ENCODE measurements at regions not wholly inside any gene's neighbourhood (a gene's known extent, or its start where the extent isn't known, plus 50 kb on each side); places are given as distances from the start of the nearest gene placed in this dataset.

DNA sequence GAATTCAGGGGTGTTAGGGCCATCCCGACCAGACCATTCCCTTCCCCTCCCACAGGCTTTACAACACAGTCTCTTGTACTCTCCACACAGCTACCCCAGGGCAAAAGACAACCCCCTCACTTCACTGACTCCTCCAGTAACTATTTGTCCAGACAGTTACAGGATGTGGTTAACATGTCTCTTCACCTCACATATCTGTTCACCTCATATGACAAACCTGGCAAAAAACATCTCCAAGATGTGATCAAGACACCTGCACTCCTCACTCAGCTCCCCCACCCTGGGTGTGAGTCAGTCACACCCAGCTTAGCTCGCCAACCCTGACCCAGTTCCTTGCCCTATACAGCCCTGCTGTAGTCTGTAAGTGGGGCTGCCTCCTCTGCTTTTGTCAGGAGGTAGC is 490.5 kb upstream of the CHRM3 start:
- H3K36me3 ChIP-seq (ENCODE audit: insufficient read depth, low read length), result no peaks in the 10 kb centered on the region
- no peak for DNase-seq
- no peaks in the 10 kb centered on the region for H3K4me1 ChIP-seq (ENCODE audit: insufficient read depth, low read length)
- H3K27me3 ChIP-seq (ENCODE audit: insufficient read depth, low read length, poor library complexity), result no peaks in the 10 kb centered on the region
- TF ChIP-seq, protein P1, sequence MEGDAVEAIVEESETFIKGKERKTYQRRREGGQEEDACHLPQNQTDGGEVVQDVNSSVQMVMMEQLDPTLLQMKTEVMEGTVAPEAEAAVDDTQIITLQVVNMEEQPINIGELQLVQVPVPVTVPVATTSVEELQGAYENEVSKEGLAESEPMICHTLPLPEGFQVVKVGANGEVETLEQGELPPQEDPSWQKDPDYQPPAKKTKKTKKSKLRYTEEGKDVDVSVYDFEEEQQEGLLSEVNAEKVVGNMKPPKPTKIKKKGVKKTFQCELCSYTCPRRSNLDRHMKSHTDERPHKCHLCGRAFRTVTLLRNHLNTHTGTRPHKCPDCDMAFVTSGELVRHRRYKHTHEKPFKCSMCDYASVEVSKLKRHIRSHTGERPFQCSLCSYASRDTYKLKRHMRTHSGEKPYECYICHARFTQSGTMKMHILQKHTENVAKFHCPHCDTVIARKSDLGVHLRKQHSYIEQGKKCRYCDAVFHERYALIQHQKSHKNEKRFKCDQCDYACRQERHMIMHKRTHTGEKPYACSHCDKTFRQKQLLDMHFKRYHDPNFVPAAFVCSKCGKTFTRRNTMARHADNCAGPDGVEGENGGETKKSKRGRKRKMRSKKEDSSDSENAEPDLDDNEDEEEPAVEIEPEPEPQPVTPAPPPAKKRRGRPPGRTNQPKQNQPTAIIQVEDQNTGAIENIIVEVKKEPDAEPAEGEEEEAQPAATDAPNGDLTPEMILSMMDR (IDR thresholded peaks at IDR 0.05; ENCODE audit: borderline replicate concordance, extremely low read depth, low read length, poor library complexity, severe bottlenecking), result no peak
- TF ChIP-seq EZH2 (IDR thresholded peaks at IDR 0.05; ENCODE audit: borderline replicate concordance, low read depth, low read length, severe bottlenecking), result no peak
- no peak overlapping the region for H3K9ac ChIP-seq (ENCODE audit: low read depth, low read length)
- no peak overlapping the region for H3K4me2 ChIP-seq (ENCODE audit: insufficient read depth, low read length)
- ATAC-seq (ENCODE audit: insufficient read depth, low read depth), result no peak
- no peak overlapping the region for H3K27ac ChIP-seq (ENCODE audit: low read length)
- H3K79me2 ChIP-seq (ENCODE audit: insufficient read depth, low read length), result no peaks in the 10 kb centered on the region
- peaks cover 4% of the 10 kb centered on the region for H3K9me3 ChIP-seq (ENCODE audit: insufficient read depth, low read length, severe bottlenecking)
- H2AFZ ChIP-seq (ENCODE audit: low read depth, low read length), result no peak overlapping the region
- H3K4me3 ChIP-seq (ENCODE audit: low read depth in 1 of 2, low read length in 2 of 2), result no peak overlapping the region
- no peaks in the 10 kb centered on the region for H4K20me1 ChIP-seq (ENCODE audit: insufficient read depth, low read length)

DNA sequence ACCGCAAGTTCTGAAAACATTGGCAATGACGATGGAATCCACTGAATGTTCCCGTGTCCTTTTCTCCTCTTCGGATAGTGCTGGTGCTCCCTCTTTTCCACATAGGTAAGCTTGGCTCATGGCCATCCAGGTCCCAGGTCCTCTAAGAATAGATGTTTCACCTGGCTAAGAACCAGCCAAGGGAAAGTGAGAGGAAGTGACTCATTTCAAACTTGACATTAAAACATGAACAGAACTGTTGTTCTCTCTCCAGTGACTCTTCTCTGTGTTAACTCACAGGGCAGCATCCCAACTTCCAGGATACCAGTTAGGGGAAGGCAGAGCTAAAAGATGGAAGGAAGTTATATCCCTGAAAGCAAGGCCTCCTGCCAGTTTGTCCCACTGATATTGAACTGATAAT is 493.8 kb upstream of the CHRM3 start:
- no peaks in the 10 kb centered on the region for H3K27me3 ChIP-seq (ENCODE audit: insufficient read depth, low read length, poor library complexity)
- no peaks in the 10 kb centered on the region for H3K9me3 ChIP-seq (ENCODE audit: insufficient read depth, low read length, severe bottlenecking)
- no peak overlapping the region for H3K9ac ChIP-seq (ENCODE audit: low read depth, low read length)
- TF ChIP-seq, protein P1 (IDR thresholded peaks at IDR 0.05; ENCODE audit: borderline replicate concordance, extremely low read depth, low read length, poor library complexity, severe bottlenecking), result no peak
- no peak overlapping the region for H3K4me2 ChIP-seq (ENCODE audit: insufficient read depth, low read length)
- H3K4me3 ChIP-seq (ENCODE audit: low read depth in 1 of 2, low read length in 2 of 2), result no peak overlapping the region
- no peaks in the 10 kb centered on the region for H4K20me1 ChIP-seq (ENCODE audit: insufficient read depth, low read length)
- no peaks in the 10 kb centered on the region for H3K79me2 ChIP-seq (ENCODE audit: insufficient read depth, low read length)
- no peak overlapping the region for H2AFZ ChIP-seq (ENCODE audit: low read depth, low read length)
- DNase-seq (no peak), ATAC-seq (ENCODE audit: insufficient read depth, low read depth) (no peak)
- H3K4me1 ChIP-seq (ENCODE audit: insufficient read depth, low read length), result no peaks in the 10 kb centered on the region
- H3K36me3 ChIP-seq (ENCODE audit: insufficient read depth, low read length), result no peaks in the 10 kb centered on the region
- H3K27ac ChIP-seq (ENCODE audit: low read length), result no peak overlapping the region

DNA sequence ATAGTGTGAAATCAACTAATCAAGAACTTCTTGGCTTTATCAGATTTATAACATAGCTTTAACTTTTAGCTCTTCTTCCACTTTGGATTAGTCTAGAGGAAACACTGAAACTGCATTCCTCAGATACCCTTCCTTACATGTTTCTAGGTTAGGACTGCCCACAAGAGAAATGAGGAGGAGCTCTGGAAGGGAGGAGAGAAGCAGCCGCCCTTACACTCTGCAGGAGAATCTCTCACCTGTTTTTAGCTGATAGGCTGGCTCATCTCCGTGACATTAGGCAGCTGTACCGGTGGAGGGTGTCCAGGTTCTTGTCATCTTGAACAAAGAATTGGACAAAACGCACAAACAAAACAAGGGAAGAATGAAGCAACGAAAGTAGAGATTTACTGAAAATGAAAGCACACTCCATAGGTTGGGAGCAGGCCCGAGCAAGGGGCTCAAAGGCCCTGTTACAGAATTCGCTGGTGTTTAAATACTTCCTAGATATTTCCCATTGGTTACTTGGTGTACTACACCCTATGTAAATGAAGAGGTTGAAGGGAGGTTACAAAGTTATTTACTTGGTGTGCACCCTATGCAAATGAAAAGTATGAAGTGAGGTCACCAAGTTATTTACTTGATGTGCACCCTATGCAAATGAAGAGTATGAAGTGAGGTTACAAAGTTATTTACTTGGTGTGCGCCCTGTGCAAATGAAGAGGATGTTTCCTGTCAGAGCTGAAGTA is 524.9 kb upstream of the CHRM3 start:
- Histone ChIP-seq H3K79me2 (ENCODE audit: insufficient read depth, low read length) (no peaks in the 10 kb centered on the region), H3K4me1 (ENCODE audit: insufficient read depth, low read length) (no peaks in the 10 kb centered on the region), H3K9me3 (ENCODE audit: insufficient read depth, low read length, severe bottlenecking) (no peaks in the 10 kb centered on the region), H3K27me3 (ENCODE audit: insufficient read depth, low read length, poor library complexity) (no peaks in the 10 kb centered on the region), H3K9ac (ENCODE audit: low read depth, low read length) (no peak overlapping the region), H3K27ac (ENCODE audit: low read length) (no peak overlapping the region), H4K20me1 (ENCODE audit: insufficient read depth, low read length) (no peaks in the 10 kb centered on the region), H3K4me2 (ENCODE audit: insufficient read depth, low read length) (no peak overlapping the region), H3K4me3 (ENCODE audit: low read depth in 1 of 2, low read length in 2 of 2) (no peak overlapping the region), H2AFZ (ENCODE audit: low read depth, low read length) (no peak overlapping the region), H3K36me3 (ENCODE audit: insufficient read depth, low read length) (no peaks in the 10 kb centered on the region)
- no peak for DNase-seq
- no peak for ATAC-seq (ENCODE audit: insufficient read depth, low read depth)
- TF ChIP-seq EZH2 (IDR thresholded peaks at IDR 0.05; ENCODE audit: borderline replicate concordance, low read depth, low read length, severe bottlenecking), result no peak
- TF ChIP-seq, protein P1 (IDR thresholded peaks at IDR 0.05; ENCODE audit: borderline replicate concordance, extremely low read depth, low read length, poor library complexity, severe bottlenecking), result no peak

Data from DND-41 (cell line).